HepG2 (cell line): ENCODE measurements at regions not wholly inside any gene's neighbourhood (a gene's known extent, or its start where the extent isn't known, plus 50 kb on each side); places are given as distances from the start of the nearest gene placed in this dataset.

Experiments used
- ADNP ChIP-seq: sonication (generic); formaldehyde crosslinking; IDR thresholded peaks from 2 replicates; pipeline ENCODE4 v1.4.0; 2020; ENCODE audit warnings: missing genetic modification reagents
- FOXM1 ChIP-seq: sonication (generic); formaldehyde crosslinking; IDR thresholded peaks from 2 replicates; pipeline ENCODE4 v1.5.0; 2020; ENCODE audit warnings: missing genetic modification reagents
- GATAD2A ChIP-seq: IDR thresholded peaks from 2 replicates; pipeline ENCODE4 v1.6.1; 2016
- KDM5B ChIP-seq: sonication (generic); formaldehyde crosslinking; IDR thresholded peaks from 2 replicates; pipeline ENCODE4 v1.4.0; 2020; ENCODE audit warnings: missing genetic modification reagents, mild to moderate bottlenecking, borderline replicate concordance
- KLF12 ChIP-seq: sonication (generic); formaldehyde crosslinking; IDR thresholded peaks from 2 replicates; pipeline ENCODE4 v1.4.0; 2020; ENCODE audit warnings: missing genetic modification reagents, borderline replicate concordance
- MBD4 ChIP-seq: IDR thresholded peaks from 2 replicates; pipeline ENCODE4 v1.6.1; 2012; ENCODE audit warnings: low read length, inconsistent platforms, borderline replicate concordance
- NFE2 ChIP-seq: sonication (generic); formaldehyde crosslinking; IDR thresholded peaks from 2 replicates; pipeline ENCODE4 v1.4.0; 2020; ENCODE audit warnings: missing genetic modification reagents
- POGZ ChIP-seq: sonication (generic); formaldehyde crosslinking; IDR thresholded peaks from 2 replicates; pipeline ENCODE4 v1.4.0; 2020; ENCODE audit warnings: mild to moderate bottlenecking, missing genetic modification reagents
- SIN3B ChIP-seq: fragments of 150-350 bp; IDR thresholded peaks from 2 replicates; pipeline ENCODE4 v1.6.1; 2014; ENCODE audit warnings: low read length
- SMAD1 ChIP-seq: sonication (generic); formaldehyde crosslinking; IDR thresholded peaks from 2 replicates; pipeline ENCODE4 v1.4.0; 2020; ENCODE audit warnings: missing genetic modification reagents, low read depth, mild to moderate bottlenecking, borderline replicate concordance
- SOX13 ChIP-seq, 3 experiments: fragments of 450-650 bp in 1 of 3; sonication (generic) in 1 of 3; formaldehyde crosslinking in 1 of 3; IDR thresholded peaks in 2 of 3; conservative IDR thresholded peaks in 1 of 3; 2 replicates each; pipeline versions ENCODE4 v1.5.0 to v1.6.1; 2016 to 2020; ENCODE audit warnings: antibody characterized with exemption in 1 of 3, mild to moderate bottlenecking in 1 of 3, missing compliant biosample characterization in 1 of 3, missing genetic modification reagents in 1 of 3, moderate library complexity in 1 of 3
- ZNF766 ChIP-seq: sonication (generic); formaldehyde crosslinking; IDR thresholded peaks from 2 replicates; pipeline ENCODE4 v1.5.0; 2020; ENCODE audit warnings: missing genetic modification reagents, borderline replicate concordance
- ZNF788 ChIP-seq: sonication (generic); formaldehyde crosslinking; IDR thresholded peaks from 2 replicates; pipeline ENCODE4 v1.5.0; 2020; ENCODE audit warnings: mild to moderate bottlenecking, missing genetic modification reagents, borderline replicate concordance
- TF ChIP-seq, protein P1 (sequence below), 2 experiments: sonication (generic) in 1 of 2; formaldehyde crosslinking in 1 of 2; IDR thresholded peaks; 2 replicates each; pipeline versions ENCODE4 v1.5.1 to v1.6.1; 2011 to 2020; ENCODE audit warnings: borderline replicate concordance in 1 of 2, low read depth in 1 of 2, low read length in 1 of 2, mild to moderate bottlenecking in 1 of 2, missing genetic modification reagents in 1 of 2, moderate library complexity in 1 of 2
- TF ChIP-seq, protein P2 (sequence below): sonication (generic); formaldehyde crosslinking; IDR thresholded peaks from 2 replicates; pipeline ENCODE4; 2020; ENCODE audit warnings: missing genetic modification reagents, mild to moderate bottlenecking, borderline replicate concordance
- TF ChIP-seq, protein P3 (sequence below): sonication (generic); formaldehyde crosslinking; IDR thresholded peaks from 2 replicates; pipeline ENCODE4 v1.9.0; 2021; ENCODE audit warnings: missing genetic modification reagents, borderline replicate concordance
- TF ChIP-seq, protein P4 (sequence below): sonication (generic); formaldehyde crosslinking; IDR thresholded peaks from 2 replicates; pipeline ENCODE4 v1.5.0; 2020; ENCODE audit warnings: mild to moderate bottlenecking, missing genetic modification reagents, borderline replicate concordance

DNA sequence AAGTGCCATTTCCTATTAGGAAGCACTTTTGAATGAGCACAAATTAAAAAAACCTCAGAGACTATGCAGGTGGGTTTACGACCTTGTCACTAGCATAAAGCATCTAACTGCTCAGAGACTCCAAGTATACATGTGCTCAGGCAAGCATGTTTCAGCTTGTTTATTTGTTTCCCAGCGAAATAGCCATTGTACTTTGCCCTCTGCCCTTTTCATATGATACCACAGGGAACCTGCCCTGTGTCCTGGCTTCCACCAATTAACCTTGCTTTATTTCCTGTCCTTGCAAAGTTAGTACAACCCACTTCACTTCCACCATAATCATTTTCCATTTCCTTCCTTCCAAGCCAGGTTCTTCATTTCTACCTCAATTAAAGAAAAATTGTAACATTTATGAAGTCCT, 194.9 kb downstream of the DUSP6 start (continued):
- TF ChIP-seq, protein P1, sequence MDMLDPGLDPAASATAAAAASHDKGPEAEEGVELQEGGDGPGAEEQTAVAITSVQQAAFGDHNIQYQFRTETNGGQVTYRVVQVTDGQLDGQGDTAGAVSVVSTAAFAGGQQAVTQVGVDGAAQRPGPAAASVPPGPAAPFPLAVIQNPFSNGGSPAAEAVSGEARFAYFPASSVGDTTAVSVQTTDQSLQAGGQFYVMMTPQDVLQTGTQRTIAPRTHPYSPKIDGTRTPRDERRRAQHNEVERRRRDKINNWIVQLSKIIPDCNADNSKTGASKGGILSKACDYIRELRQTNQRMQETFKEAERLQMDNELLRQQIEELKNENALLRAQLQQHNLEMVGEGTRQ (IDR thresholded peaks at IDR 0.05; ENCODE audit: low read depth, low read length), result no peak
- TF ChIP-seq, protein P1 (CRISPR knock-in tag; IDR thresholded peaks at IDR 0.05; ENCODE audit: borderline replicate concordance), result no peak
- TF ChIP-seq SIN3B (no peak), KLF12 (CRISPR knock-in tag) (no peak), POGZ (CRISPR knock-in tag) (0 out of 2 replicates have a peak, but pooled peaks have one; percentile 43), SMAD1 (CRISPR knock-in tag) (no peak), FOXM1 (CRISPR knock-in tag) (no peak), MBD4 (no peak), KDM5B (no peak), GATAD2A (CRISPR knock-in tag) (0 out of 2 replicates have a peak, but pooled peaks have one; percentile 39), NFE2 (CRISPR knock-in tag) (no peak), ZNF766 (CRISPR knock-in tag) (no peak), SOX13 (IDR thresholded peaks at IDR 0.05) (no peak), SOX13 (CRISPR knock-in tag; conservative IDR thresholded peaks at IDR 0.05 in 1 of 2, IDR thresholded peaks at IDR 0.05 in 1 of 2) (peak in 1 of 2 experiments; percentile 23; a peak in 1 of 4 replicates), ZNF788 (CRISPR knock-in tag) (no peak), ADNP (CRISPR knock-in tag) (no peak)
- TF ChIP-seq, protein P2, sequence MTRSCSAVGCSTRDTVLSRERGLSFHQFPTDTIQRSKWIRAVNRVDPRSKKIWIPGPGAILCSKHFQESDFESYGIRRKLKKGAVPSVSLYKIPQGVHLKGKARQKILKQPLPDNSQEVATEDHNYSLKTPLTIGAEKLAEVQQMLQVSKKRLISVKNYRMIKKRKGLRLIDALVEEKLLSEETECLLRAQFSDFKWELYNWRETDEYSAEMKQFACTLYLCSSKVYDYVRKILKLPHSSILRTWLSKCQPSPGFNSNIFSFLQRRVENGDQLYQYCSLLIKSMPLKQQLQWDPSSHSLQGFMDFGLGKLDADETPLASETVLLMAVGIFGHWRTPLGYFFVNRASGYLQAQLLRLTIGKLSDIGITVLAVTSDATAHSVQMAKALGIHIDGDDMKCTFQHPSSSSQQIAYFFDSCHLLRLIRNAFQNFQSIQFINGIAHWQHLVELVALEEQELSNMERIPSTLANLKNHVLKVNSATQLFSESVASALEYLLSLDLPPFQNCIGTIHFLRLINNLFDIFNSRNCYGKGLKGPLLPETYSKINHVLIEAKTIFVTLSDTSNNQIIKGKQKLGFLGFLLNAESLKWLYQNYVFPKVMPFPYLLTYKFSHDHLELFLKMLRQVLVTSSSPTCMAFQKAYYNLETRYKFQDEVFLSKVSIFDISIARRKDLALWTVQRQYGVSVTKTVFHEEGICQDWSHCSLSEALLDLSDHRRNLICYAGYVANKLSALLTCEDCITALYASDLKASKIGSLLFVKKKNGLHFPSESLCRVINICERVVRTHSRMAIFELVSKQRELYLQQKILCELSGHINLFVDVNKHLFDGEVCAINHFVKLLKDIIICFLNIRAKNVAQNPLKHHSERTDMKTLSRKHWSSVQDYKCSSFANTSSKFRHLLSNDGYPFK (CRISPR knock-in tag), result no peak
- TF ChIP-seq, protein P3, sequence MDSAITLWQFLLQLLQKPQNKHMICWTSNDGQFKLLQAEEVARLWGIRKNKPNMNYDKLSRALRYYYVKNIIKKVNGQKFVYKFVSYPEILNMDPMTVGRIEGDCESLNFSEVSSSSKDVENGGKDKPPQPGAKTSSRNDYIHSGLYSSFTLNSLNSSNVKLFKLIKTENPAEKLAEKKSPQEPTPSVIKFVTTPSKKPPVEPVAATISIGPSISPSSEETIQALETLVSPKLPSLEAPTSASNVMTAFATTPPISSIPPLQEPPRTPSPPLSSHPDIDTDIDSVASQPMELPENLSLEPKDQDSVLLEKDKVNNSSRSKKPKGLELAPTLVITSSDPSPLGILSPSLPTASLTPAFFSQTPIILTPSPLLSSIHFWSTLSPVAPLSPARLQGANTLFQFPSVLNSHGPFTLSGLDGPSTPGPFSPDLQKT (CRISPR knock-in tag), result no peak
- TF ChIP-seq, protein P4, sequence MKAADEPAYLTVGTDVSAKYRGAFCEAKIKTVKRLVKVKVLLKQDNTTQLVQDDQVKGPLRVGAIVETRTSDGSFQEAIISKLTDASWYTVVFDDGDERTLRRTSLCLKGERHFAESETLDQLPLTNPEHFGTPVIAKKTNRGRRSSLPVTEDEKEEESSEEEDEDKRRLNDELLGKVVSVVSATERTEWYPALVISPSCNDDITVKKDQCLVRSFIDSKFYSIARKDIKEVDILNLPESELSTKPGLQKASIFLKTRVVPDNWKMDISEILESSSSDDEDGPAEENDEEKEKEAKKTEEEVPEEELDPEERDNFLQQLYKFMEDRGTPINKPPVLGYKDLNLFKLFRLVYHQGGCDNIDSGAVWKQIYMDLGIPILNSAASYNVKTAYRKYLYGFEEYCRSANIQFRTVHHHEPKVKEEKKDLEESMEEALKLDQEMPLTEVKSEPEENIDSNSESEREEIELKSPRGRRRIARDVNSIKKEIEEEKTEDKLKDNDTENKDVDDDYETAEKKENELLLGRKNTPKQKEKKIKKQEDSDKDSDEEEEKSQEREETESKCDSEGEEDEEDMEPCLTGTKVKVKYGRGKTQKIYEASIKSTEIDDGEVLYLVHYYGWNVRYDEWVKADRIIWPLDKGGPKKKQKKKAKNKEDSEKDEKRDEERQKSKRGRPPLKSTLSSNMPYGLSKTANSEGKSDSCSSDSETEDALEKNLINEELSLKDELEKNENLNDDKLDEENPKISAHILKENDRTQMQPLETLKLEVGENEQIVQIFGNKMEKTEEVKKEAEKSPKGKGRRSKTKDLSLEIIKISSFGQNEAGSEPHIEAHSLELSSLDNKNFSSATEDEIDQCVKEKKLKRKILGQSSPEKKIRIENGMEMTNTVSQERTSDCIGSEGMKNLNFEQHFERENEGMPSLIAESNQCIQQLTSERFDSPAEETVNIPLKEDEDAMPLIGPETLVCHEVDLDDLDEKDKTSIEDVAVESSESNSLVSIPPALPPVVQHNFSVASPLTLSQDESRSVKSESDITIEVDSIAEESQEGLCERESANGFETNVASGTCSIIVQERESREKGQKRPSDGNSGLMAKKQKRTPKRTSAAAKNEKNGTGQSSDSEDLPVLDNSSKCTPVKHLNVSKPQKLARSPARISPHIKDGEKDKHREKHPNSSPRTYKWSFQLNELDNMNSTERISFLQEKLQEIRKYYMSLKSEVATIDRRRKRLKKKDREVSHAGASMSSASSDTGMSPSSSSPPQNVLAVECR (CRISPR knock-in tag), result no peak
